K562 (cell line): ENCODE measurements at regions not wholly inside any gene's neighbourhood (a gene's known extent, or its start where the extent isn't known, plus 50 kb on each side); places are given as distances from the start of the nearest gene placed in this dataset.

Source experiments
- PTTG1 ChIP-seq: fragments of 450-650 bp; IDR thresholded peaks from 2 replicates; pipeline ENCODE4 v1.6.1; 2016; ENCODE audit warnings: low read depth, mild to moderate bottlenecking, missing genetic modification characterization, missing compliant biosample characterization
- RNF219 ChIP-seq: fragments of 250-450 bp; sonication (Bioruptor Pico); IDR thresholded peaks from 2 replicates; pipeline ENCODE4 v1.5.0; 2022; ENCODE audit warnings: mild to moderate bottlenecking
- ZBTB40 ChIP-seq, 2 experiments: fragments of 450-650 bp in 1 of 2; sonication (generic) in 1 of 2; formaldehyde crosslinking in 1 of 2; IDR thresholded peaks; 2 replicates each; pipeline versions ENCODE4 v1.7.1 to v1.9.0; 2016 to 2022; ENCODE audit warnings: inconsistent platforms in 1 of 2, mild to moderate bottlenecking in 1 of 2, missing genetic modification reagents in 1 of 2

- no peak for TF ChIP-seq ZBTB40 (IDR thresholded peaks at IDR 0.05)
- no peak for TF ChIP-seq ZBTB40 (CRISPR knock-in tag; IDR thresholded peaks at IDR 0.05)
- TF ChIP-seq PTTG1 (tag) = no peak
- no peak for TF ChIP-seq RNF219 (CRISPR knock-in tag)
Measured at GRCh38 chr22:48282804-48283203, 1520.4 kb downstream of the TBC1D22A start (continued).
